ENCODE measurements at regions not wholly inside any gene's neighbourhood (a gene's known extent, or its start where the extent isn't known, plus 50 kb on each side); places are given as distances from the start of the nearest gene placed in this dataset.

GRCh38 chr13:95387733-95388207 is 86.5 kb upstream of the ABCC4 start:
- Histone ChIP-seq H3K4me1 (ENCODE audit: control insufficient read depth, insufficient read depth, low read length) (no peaks in the 10 kb centered on the region), H3K9me3 (ENCODE audit: control insufficient read depth, low read length) (peaks cover 6% of the 10 kb centered on the region), H3K36me3 (ENCODE audit: control insufficient read depth, insufficient read depth, low read length) (no peaks in the 10 kb centered on the region), H3K9ac (ENCODE audit: extremely low read depth, low read length, poor library complexity, severe bottlenecking) (no peak overlapping the region), H3K4me3 (ENCODE audit: low read length) (no peak overlapping the region), H3K27ac (ENCODE audit: low read depth, low read length) (no peak overlapping the region), H3K27me3 (ENCODE audit: control insufficient read depth, insufficient read depth, low read length, poor library complexity, severe bottlenecking) (no peaks in the 10 kb centered on the region)
- no peak overlapping the region for H3K27ac Mint-ChIP-seq
- WGBS, 2 experiments (ENCODE audit: insufficient coverage in 1 of 2, insufficient read length in 1 of 2), result 87 to 91% methylated on average over 4 of the region's 4 CpGs
- H3K9me3 Mint-ChIP-seq, result peaks cover 17% of the 10 kb centered on the region
- H3K4me3 Mint-ChIP-seq, result no peak overlapping the region
- H3K36me3 Mint-ChIP-seq (ENCODE audit: low read depth), result no peaks in the 10 kb centered on the region
- TF ChIP-seq CTCF (conservative IDR thresholded peaks at IDR 0.05), result no peak
- DNase-seq, result no peak
- peaks cover 29% of the 10 kb centered on the region for H3K27me3 Mint-ChIP-seq (ENCODE audit: insufficient read depth)
- no peaks in the 10 kb centered on the region for H3K4me1 Mint-ChIP-seq

- no peak for DNase-seq
- Histone ChIP-seq H3K4me3 (ENCODE audit: low read length) (no peak overlapping the region), H3K9me3 (ENCODE audit: control insufficient read depth, low read length) (peaks cover 3% of the 10 kb centered on the region), H3K9ac (ENCODE audit: extremely low read depth, low read length, poor library complexity, severe bottlenecking) (no peak overlapping the region), H3K4me1 (ENCODE audit: control insufficient read depth, insufficient read depth, low read length) (no peaks in the 10 kb centered on the region), H3K27me3 (ENCODE audit: control insufficient read depth, insufficient read depth, low read length, poor library complexity, severe bottlenecking) (no peaks in the 10 kb centered on the region), H3K36me3 (ENCODE audit: control insufficient read depth, insufficient read depth, low read length) (no peaks in the 10 kb centered on the region), H3K27ac (ENCODE audit: low read depth, low read length) (no peak overlapping the region)
- Mint-ChIP-seq H3K27ac (no peak overlapping the region), H3K4me3 (no peak overlapping the region), H3K4me1 (no peaks in the 10 kb centered on the region), H3K9me3 (peaks cover 14% of the 10 kb centered on the region), H3K27me3 (ENCODE audit: insufficient read depth) (peaks cover 24% of the 10 kb centered on the region), H3K36me3 (ENCODE audit: low read depth) (no peaks in the 10 kb centered on the region)
- 84% methylated on average over 2 of the region's 2 CpGs; no CpG with 5 or more reads in 1 of the 2 experiments for WGBS, 2 experiments (ENCODE audit: insufficient coverage in 1 of 2, insufficient read length in 1 of 2)
- no peak for TF ChIP-seq CTCF (conservative IDR thresholded peaks at IDR 0.05)
Measured at GRCh38 chr13:95388420-95389079, 87.3 kb upstream of the ABCC4 start.

GRCh38 chr13:95391362-95391761 is 90.1 kb upstream of the ABCC4 start:
- Mint-ChIP-seq H3K4me1 (peaks cover 5% of the 10 kb centered on the region), H3K9me3 (peaks cover 2% of the 10 kb centered on the region), H3K27ac (no peak overlapping the region), H3K27me3 (ENCODE audit: insufficient read depth) (peaks cover 22% of the 10 kb centered on the region), H3K36me3 (ENCODE audit: low read depth) (no peaks in the 10 kb centered on the region), H3K4me3 (no peak overlapping the region)
- Histone ChIP-seq H3K4me3 (ENCODE audit: low read length) (no peak overlapping the region), H3K27me3 (ENCODE audit: control insufficient read depth, insufficient read depth, low read length, poor library complexity, severe bottlenecking) (no peaks in the 10 kb centered on the region), H3K9me3 (ENCODE audit: control insufficient read depth, low read length) (no peaks in the 10 kb centered on the region), H3K27ac (ENCODE audit: low read depth, low read length) (no peak overlapping the region), H3K4me1 (ENCODE audit: control insufficient read depth, insufficient read depth, low read length) (no peaks in the 10 kb centered on the region), H3K9ac (ENCODE audit: extremely low read depth, low read length, poor library complexity, severe bottlenecking) (no peak overlapping the region), H3K36me3 (ENCODE audit: control insufficient read depth, insufficient read depth, low read length) (no peaks in the 10 kb centered on the region)
- no peak for TF ChIP-seq CTCF (conservative IDR thresholded peaks at IDR 0.05)
- WGBS, 2 experiments (ENCODE audit: insufficient coverage in 1 of 2, insufficient read length in 1 of 2), result 94% methylated on average over 2 of the region's 2 CpGs
- no peak for DNase-seq
